Keratinocyte (primary cell): ENCODE measurements at regions not wholly inside any gene's neighbourhood (a gene's known extent, or its start where the extent isn't known, plus 50 kb on each side); places are given as distances from the start of the nearest gene placed in this dataset.
"Not testable (repeated sequence)": the region's sequence is repeated elsewhere in the genome, so short reads cannot be mapped to it uniquely, and the experiment has no call there.

Experiments used
- CTCF ChIP-seq, 3 experiments: IDR thresholded peaks in 1 of 3; conservative IDR thresholded peaks in 1 of 3; optimal IDR thresholded peaks in 1 of 3; 2 replicates in 2 of 3; 3 replicates in 1 of 3; pipeline versions ENCODE3 to v1.5.1; 2011; ENCODE audit warnings: low read length in 3 of 3, mild to moderate bottlenecking in 3 of 3, moderate library complexity in 2 of 3, control low read depth in 1 of 3, inconsistent platforms in 1 of 3; ENCODE audit not compliant: insufficient read depth in 2 of 3; ENCODE audit errors: extremely low read depth in 1 of 3
- EZH2 ChIP-seq: IDR thresholded peaks from one replicate; pipeline ENCODE4 v1.6.1; 2012; ENCODE audit warnings: inconsistent platforms, mild to moderate bottlenecking, low read length, moderate library complexity

DNA sequence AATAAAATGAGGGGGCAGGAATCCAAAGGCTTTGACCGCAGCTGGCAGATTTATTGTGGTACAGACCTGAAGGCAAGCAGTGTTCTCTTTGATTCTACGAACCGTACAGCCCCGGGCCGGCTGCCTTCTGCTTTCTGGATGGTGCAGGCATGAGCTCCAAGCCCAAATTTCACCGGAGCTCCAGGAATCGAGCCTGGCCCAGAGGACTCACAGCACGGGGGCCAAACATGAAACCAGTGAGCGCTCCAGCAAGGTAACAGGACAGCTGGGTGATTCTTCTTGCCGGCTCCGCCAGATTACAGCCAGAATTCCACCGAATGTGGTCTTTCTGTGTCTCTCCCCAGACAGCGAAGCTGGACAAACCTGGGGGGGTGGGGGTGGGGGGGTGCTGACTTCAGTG lies 208.1 kb downstream of the SHOX start:
- not testable (repeated sequence) for TF ChIP-seq CTCF (optimal IDR thresholded peaks at IDR 0.05 in 1 of 3, IDR thresholded peaks at IDR 0.05 in 1 of 3, conservative IDR thresholded peaks at IDR 0.05 in 1 of 3; ENCODE audit: extremely low read depth in 1 of 3, insufficient read depth in 2 of 3, low read length in 3 of 3); EZH2
